Gastrocnemius medialis (tissue), 4 donors: ENCODE measurements at regions not wholly inside any gene's neighbourhood (a gene's known extent, or its start where the extent isn't known, plus 50 kb on each side); places are given as distances from the start of the nearest gene placed in this dataset.

Experiments
- ATAC-seq, 2 donors: fragments of 150-250 bp; one replicate each; pipeline ENCODE4 v1.9.1; 2016
- DNase-seq, 2 donors: peaks; one replicate each; pipeline ENCODE4 v3.0.0-alpha.2; 2019
- H3K27ac ChIP-seq, 4 donors: fragments of 200-600 bp; sonication (generic); 1 replicate in 1 of 4; 2 replicates in 3 of 4; pipeline ENCODE4 v1.5.1; 2016 to 2018; ENCODE audit warnings: mild to moderate bottlenecking in 2 of 4, moderate library complexity in 1 of 4
- H3K27me3 ChIP-seq, 3 donors: fragments of 200-600 bp; sonication (generic) in 2 of 3; 1 replicate in 1 of 3; 2 replicates in 2 of 3; pipeline versions ENCODE4 v1.5.1 to v1.6.0; 2016 to 2019; ENCODE audit warnings: mild to moderate bottlenecking in 1 of 3, moderate library complexity in 1 of 3
- H3K36me3 ChIP-seq, 2 donors: fragments of 200-600 bp; sonication (generic) in 1 of 2; one replicate each; pipeline ENCODE4 v1.5.1; 2017 to 2018
- H3K4me1 ChIP-seq, 2 donors: fragments of 200-600 bp; sonication (generic) in 1 of 2; one replicate each; pipeline ENCODE4 v1.5.1; 2016 to 2017; ENCODE audit warnings: mild to moderate bottlenecking in 2 of 2
- H3K4me3 ChIP-seq, 4 donors: fragments of 200-600 bp; sonication (generic) in 3 of 4; 1 replicate in 1 of 4; 2 replicates in 3 of 4; pipeline ENCODE4 v1.5.1; 2016 to 2019; ENCODE audit warnings: mild to moderate bottlenecking in 2 of 4
- H3K9me3 ChIP-seq, 3 donors: fragments of 200-600 bp; sonication (generic) in 2 of 3; 1 replicate in 1 of 3; 2 replicates in 2 of 3; pipeline ENCODE4 v1.5.1; 2016 to 2019
- CTCF ChIP-seq, 5 experiments: fragments of 450-650 bp in 3 of 5; fragments of 200-600 bp in 2 of 5; sonication (generic) in 2 of 5; IDR thresholded peaks in 4 of 5; conservative IDR thresholded peaks in 1 of 5; 1 replicate in 4 of 5; 2 replicates in 1 of 5; pipeline ENCODE4 v1.5.1; 2016 to 2019; ENCODE audit warnings: antibody characterized with exemption in 5 of 5, mild to moderate bottlenecking in 3 of 5, moderate library complexity in 3 of 5
- POLR2A ChIP-seq, 2 donors: fragments of 450-650 bp; IDR thresholded peaks; one replicate each; pipeline ENCODE4 v1.6.1; 2017; ENCODE audit warnings: antibody characterized with exemption in 2 of 2, mild to moderate bottlenecking in 2 of 2, moderate library complexity in 2 of 2
- in situ Hi-C, 4 donors: fragments of 200-750 bp; cut with MboI; loops; one replicate each; pipeline versions ENCODE4 v1.15.0 to v1.8.0; 2017; ENCODE audit warnings: low sequenced_read_pairs in 4 of 4
- intact Hi-C: fragments of 100-400 bp; cut with DNase I; formaldehyde crosslinking; loops from one replicate; pipeline ENCODE4 v1.15.1; 2023; ENCODE audit warnings: low total_unique reads

- in situ Hi-C loops: no loop called here
- no peak for TF ChIP-seq POLR2A (IDR thresholded peaks at IDR 0.05)
- TF ChIP-seq CTCF (IDR thresholded peaks at IDR 0.05 in 4 of 5, conservative IDR thresholded peaks at IDR 0.05 in 1 of 5): no peak
- intact Hi-C loops: no loop called here
- ATAC-seq: no peak
- no peaks in the 10 kb centered on the region for H3K27me3 ChIP-seq
- peaks cover 0 to 84% of the 10 kb centered on the region in 2 donors for H3K36me3 ChIP-seq
- no peaks in the 10 kb centered on the region for H3K9me3 ChIP-seq
- no peak overlapping the region for H3K27ac ChIP-seq
- no peak for DNase-seq
- H3K4me1 ChIP-seq: no peaks in the 10 kb centered on the region
- no peak overlapping the region for H3K4me3 ChIP-seq
Observed at GRCh38 chr19:5216141-5216847, 124.3 kb downstream of the PTPRS start.

- H3K9me3 ChIP-seq: no peaks in the 10 kb centered on the region
- H3K4me1 ChIP-seq: no peaks in the 10 kb centered on the region
- H3K4me3 ChIP-seq: no peak overlapping the region
- in situ Hi-C loops: no loop called here
- DNase-seq (no peak), ATAC-seq (no peak)
- TF ChIP-seq POLR2A (IDR thresholded peaks at IDR 0.05) (no peak), CTCF (IDR thresholded peaks at IDR 0.05 in 4 of 5, conservative IDR thresholded peaks at IDR 0.05 in 1 of 5) (no peak)
- no peak overlapping the region for H3K27ac ChIP-seq
- no peaks in the 10 kb centered on the region for H3K27me3 ChIP-seq
- intact Hi-C loops: no loop called here
- H3K36me3 ChIP-seq: peaks cover 0 to 86% of the 10 kb centered on the region in 2 donors
Observed at GRCh38 chr19:5215431-5215830, 125.2 kb downstream of the PTPRS start.

- H3K27ac ChIP-seq: no peak overlapping the region
- no peak overlapping the region for H3K4me3 ChIP-seq
- no peaks in the 10 kb centered on the region for H3K27me3 ChIP-seq
- ATAC-seq: no peak
- intact Hi-C loops: no loop called here
- no peaks in the 10 kb centered on the region for H3K9me3 ChIP-seq
- no peaks in the 10 kb centered on the region for H3K4me1 ChIP-seq
- in situ Hi-C loops: no loop called here
- TF ChIP-seq CTCF (IDR thresholded peaks at IDR 0.05 in 4 of 5, conservative IDR thresholded peaks at IDR 0.05 in 1 of 5) (no peak), POLR2A (IDR thresholded peaks at IDR 0.05) (no peak)
- peaks cover 0 to 84% of the 10 kb centered on the region in 2 donors for H3K36me3 ChIP-seq
- no peak for DNase-seq
Observed at GRCh38 chr19:5214902-5215301, 125.7 kb downstream of the PTPRS start.

- intact Hi-C loops: no loop called here
- no peak for ATAC-seq
Observed at GRCh38 chr19:5214371-5214770, 126.2 kb downstream of the PTPRS start.

More at GRCh38 chr19:5214371-5214770, 126.2 kb downstream of the PTPRS start:
- Histone ChIP-seq H3K27me3 (no peaks in the 10 kb centered on the region), H3K9me3 (no peaks in the 10 kb centered on the region), H3K4me3 (no peak overlapping the region), H3K4me1 (no peaks in the 10 kb centered on the region), H3K36me3 (peaks cover 0 to 79% of the 10 kb centered on the region in 2 donors), H3K27ac (no peak overlapping the region)
- TF ChIP-seq CTCF (IDR thresholded peaks at IDR 0.05 in 4 of 5, conservative IDR thresholded peaks at IDR 0.05 in 1 of 5) (no peak), POLR2A (IDR thresholded peaks at IDR 0.05) (no peak)
- no peak for DNase-seq
- in situ Hi-C loops: no loop called here
